ENCODE measurements at regions not wholly inside any gene's neighbourhood (a gene's known extent, or its start where the extent isn't known, plus 50 kb on each side); places are given as distances from the start of the nearest gene placed in this dataset.

GRCh38 chr4:62549601-62550000 lies 1349.5 kb downstream of the ADGRL3 start:
- H3K4me3 Mint-ChIP-seq = no peak overlapping the region
- H3K36me3 Mint-ChIP-seq = no peaks in the 10 kb centered on the region
- H3K27ac Mint-ChIP-seq = no peak overlapping the region

GRCh38 chr4:62548765-62549164 lies 1348.6 kb downstream of the ADGRL3 start:
- DNase-seq (ENCODE audit: low spot score) (no peak), ATAC-seq (no peak)
- Mint-ChIP-seq H3K9me3 (peaks cover 14% of the 10 kb centered on the region), H3K27ac (no peak overlapping the region), H3K27me3 (no peaks in the 10 kb centered on the region), H3K36me3 (no peaks in the 10 kb centered on the region), H3K4me3 (no peak overlapping the region), H3K4me1 (ENCODE audit: low read depth in 2 of 2) (no peaks in the 10 kb centered on the region)

More at GRCh38 chr4:62549601-62550000, 1349.5 kb downstream of the ADGRL3 start:
- Mint-ChIP-seq H3K9me3 (peaks cover 16% of the 10 kb centered on the region), H3K4me1 (ENCODE audit: low read depth in 2 of 2) (no peaks in the 10 kb centered on the region), H3K27me3 (no peaks in the 10 kb centered on the region)
- ATAC-seq (no peak), DNase-seq (ENCODE audit: low spot score) (no peak)

GRCh38 chr4:62548108-62548524 lies 1348.0 kb downstream of the ADGRL3 start:
- no peak for DNase-seq (ENCODE audit: low spot score)
- H3K36me3 Mint-ChIP-seq = no peaks in the 10 kb centered on the region

GRCh38 chr4:62544428-62544827 lies 1344.3 kb downstream of the ADGRL3 start:
- H3K9me3 Mint-ChIP-seq = peaks cover 20% of the 10 kb centered on the region
- no peak for DNase-seq (ENCODE audit: low spot score)
- H3K4me3 Mint-ChIP-seq = no peak overlapping the region
- H3K27ac Mint-ChIP-seq = no peak overlapping the region
- H3K36me3 Mint-ChIP-seq = no peaks in the 10 kb centered on the region
- no peaks in the 10 kb centered on the region for H3K4me1 Mint-ChIP-seq (ENCODE audit: low read depth in 2 of 2)
- ATAC-seq = peak in 1 of 2 donors; percentile 38
- no peaks in the 10 kb centered on the region for H3K27me3 Mint-ChIP-seq

More at GRCh38 chr4:62548108-62548524, 1348.0 kb downstream of the ADGRL3 start:
- no peak for ATAC-seq
- no peaks in the 10 kb centered on the region for H3K4me1 Mint-ChIP-seq (ENCODE audit: low read depth in 2 of 2)
- H3K27ac Mint-ChIP-seq = no peak overlapping the region
- H3K27me3 Mint-ChIP-seq = no peaks in the 10 kb centered on the region
- H3K9me3 Mint-ChIP-seq = peaks cover 14% of the 10 kb centered on the region
- no peak overlapping the region for H3K4me3 Mint-ChIP-seq

- no peak overlapping the region for H3K4me3 Mint-ChIP-seq
- no peak overlapping the region for H3K27ac Mint-ChIP-seq
- ATAC-seq (no peak), DNase-seq (ENCODE audit: low spot score) (no peak)
- peaks cover 2% of the 10 kb centered on the region for H3K36me3 Mint-ChIP-seq
- no peaks in the 10 kb centered on the region for H3K27me3 Mint-ChIP-seq
- H3K4me1 Mint-ChIP-seq (ENCODE audit: low read depth in 2 of 2) = no peaks in the 10 kb centered on the region
- H3K9me3 Mint-ChIP-seq = peaks cover 17% of the 10 kb centered on the region
Measured at GRCh38 chr4:62543002-62543401, 1342.9 kb downstream of the ADGRL3 start.

- no peak for ATAC-seq
- no peak overlapping the region for H3K27ac Mint-ChIP-seq
- H3K27me3 Mint-ChIP-seq = no peaks in the 10 kb centered on the region
- H3K4me3 Mint-ChIP-seq = no peak overlapping the region
- peaks cover 36% of the 10 kb centered on the region for H3K9me3 Mint-ChIP-seq
- no peaks in the 10 kb centered on the region for H3K4me1 Mint-ChIP-seq (ENCODE audit: low read depth in 2 of 2)
- peaks cover 18% of the 10 kb centered on the region for H3K36me3 Mint-ChIP-seq
- DNase-seq (ENCODE audit: low spot score) = no peak
Measured at GRCh38 chr4:62533573-62533972, 1333.4 kb downstream of the ADGRL3 start.

- Mint-ChIP-seq H3K27ac (no peak overlapping the region), H3K27me3 (no peaks in the 10 kb centered on the region), H3K36me3 (peaks cover 8% of the 10 kb centered on the region), H3K4me1 (ENCODE audit: low read depth in 2 of 2) (no peaks in the 10 kb centered on the region), H3K9me3 (peaks cover 30% of the 10 kb centered on the region), H3K4me3 (no peak overlapping the region)
- no peak for ATAC-seq
- DNase-seq (ENCODE audit: low spot score) = no peak
Measured at GRCh38 chr4:62531731-62532130, 1331.6 kb downstream of the ADGRL3 start.

GRCh38 chr4:62531264-62531663 lies 1331.1 kb downstream of the ADGRL3 start:
- DNase-seq (ENCODE audit: low spot score) (no peak), ATAC-seq (no peak)
- peaks cover 26% of the 10 kb centered on the region for H3K9me3 Mint-ChIP-seq
- no peak overlapping the region for H3K27ac Mint-ChIP-seq
- H3K4me3 Mint-ChIP-seq = no peak overlapping the region
- peaks cover 8% of the 10 kb centered on the region for H3K36me3 Mint-ChIP-seq
- H3K4me1 Mint-ChIP-seq (ENCODE audit: low read depth in 2 of 2) = no peaks in the 10 kb centered on the region
- H3K27me3 Mint-ChIP-seq = no peaks in the 10 kb centered on the region

- H3K27ac Mint-ChIP-seq = no peak overlapping the region
- H3K27me3 Mint-ChIP-seq = no peaks in the 10 kb centered on the region
- no peaks in the 10 kb centered on the region for H3K4me1 Mint-ChIP-seq (ENCODE audit: low read depth in 2 of 2)
- H3K9me3 Mint-ChIP-seq = peaks cover 19% of the 10 kb centered on the region
- ATAC-seq (no peak), DNase-seq (ENCODE audit: low spot score) (no peak)
- peaks cover 5% of the 10 kb centered on the region for H3K36me3 Mint-ChIP-seq
- H3K4me3 Mint-ChIP-seq = no peak overlapping the region
Measured at GRCh38 chr4:62528874-62529273, 1328.7 kb downstream of the ADGRL3 start.

GRCh38 chr4:62526671-62527070 lies 1326.5 kb downstream of the ADGRL3 start:
- Mint-ChIP-seq H3K36me3 (peaks cover 8% of the 10 kb centered on the region), H3K4me3 (no peak overlapping the region), H3K27me3 (no peaks in the 10 kb centered on the region), H3K27ac (no peak overlapping the region), H3K4me1 (ENCODE audit: low read depth in 2 of 2) (no peaks in the 10 kb centered on the region), H3K9me3 (peaks cover 18% of the 10 kb centered on the region)
- ATAC-seq (no peak), DNase-seq (ENCODE audit: low spot score) (no peak)

GRCh38 chr4:62523256-62523655 lies 1323.1 kb downstream of the ADGRL3 start:
- peaks cover 11% of the 10 kb centered on the region for H3K9me3 Mint-ChIP-seq

GRCh38 chr4:62522273-62522672 lies 1322.1 kb downstream of the ADGRL3 start:
- H3K4me1 Mint-ChIP-seq (ENCODE audit: low read depth in 2 of 2) = no peaks in the 10 kb centered on the region
- peaks cover 8% of the 10 kb centered on the region for H3K36me3 Mint-ChIP-seq
- no peak for DNase-seq (ENCODE audit: low spot score)
- no peak overlapping the region for H3K4me3 Mint-ChIP-seq
- ATAC-seq = no peak
- peaks cover 11% of the 10 kb centered on the region for H3K9me3 Mint-ChIP-seq
- H3K27me3 Mint-ChIP-seq = no peaks in the 10 kb centered on the region
- no peak overlapping the region for H3K27ac Mint-ChIP-seq

More at GRCh38 chr4:62523256-62523655, 1323.1 kb downstream of the ADGRL3 start:
- no peak overlapping the region for H3K4me3 Mint-ChIP-seq
- no peak for DNase-seq (ENCODE audit: low spot score)
- no peak for ATAC-seq
- no peaks in the 10 kb centered on the region for H3K4me1 Mint-ChIP-seq (ENCODE audit: low read depth in 2 of 2)
- H3K27ac Mint-ChIP-seq = no peak overlapping the region
- H3K36me3 Mint-ChIP-seq = peaks cover 8% of the 10 kb centered on the region
- no peaks in the 10 kb centered on the region for H3K27me3 Mint-ChIP-seq

GRCh38 chr4:62517716-62518115 lies 1317.6 kb downstream of the ADGRL3 start:
- H3K27ac Mint-ChIP-seq = no peak overlapping the region
- H3K4me1 Mint-ChIP-seq (ENCODE audit: low read depth in 2 of 2) = no peaks in the 10 kb centered on the region
- H3K9me3 Mint-ChIP-seq = peaks cover 10% of the 10 kb centered on the region
- H3K4me3 Mint-ChIP-seq = no peak overlapping the region
- no peaks in the 10 kb centered on the region for H3K36me3 Mint-ChIP-seq
- DNase-seq (ENCODE audit: low spot score) = no peak
- ATAC-seq = no peak
- no peaks in the 10 kb centered on the region for H3K27me3 Mint-ChIP-seq

- DNase-seq (ENCODE audit: low spot score) = no peak
- Mint-ChIP-seq H3K9me3 (peaks cover 12% of the 10 kb centered on the region), H3K27ac (no peak overlapping the region), H3K4me1 (ENCODE audit: low read depth in 2 of 2) (no peaks in the 10 kb centered on the region), H3K4me3 (no peak overlapping the region), H3K36me3 (no peaks in the 10 kb centered on the region), H3K27me3 (no peaks in the 10 kb centered on the region)
- no peak for ATAC-seq
Measured at GRCh38 chr4:62513306-62513705, 1313.2 kb downstream of the ADGRL3 start.

- Mint-ChIP-seq H3K27me3 (no peaks in the 10 kb centered on the region), H3K27ac (no peak overlapping the region), H3K4me1 (ENCODE audit: low read depth in 2 of 2) (no peaks in the 10 kb centered on the region), H3K9me3 (peaks cover 16% of the 10 kb centered on the region), H3K36me3 (no peaks in the 10 kb centered on the region), H3K4me3 (no peak overlapping the region)
- DNase-seq (ENCODE audit: low spot score) (no peak), ATAC-seq (no peak)
Measured at GRCh38 chr4:62512271-62512670, 1312.1 kb downstream of the ADGRL3 start.
